ENCODE measurements at regions not wholly inside any gene's neighbourhood (a gene's known extent, or its start where the extent isn't known, plus 50 kb on each side); places are given as distances from the start of the nearest gene placed in this dataset.

DNA sequence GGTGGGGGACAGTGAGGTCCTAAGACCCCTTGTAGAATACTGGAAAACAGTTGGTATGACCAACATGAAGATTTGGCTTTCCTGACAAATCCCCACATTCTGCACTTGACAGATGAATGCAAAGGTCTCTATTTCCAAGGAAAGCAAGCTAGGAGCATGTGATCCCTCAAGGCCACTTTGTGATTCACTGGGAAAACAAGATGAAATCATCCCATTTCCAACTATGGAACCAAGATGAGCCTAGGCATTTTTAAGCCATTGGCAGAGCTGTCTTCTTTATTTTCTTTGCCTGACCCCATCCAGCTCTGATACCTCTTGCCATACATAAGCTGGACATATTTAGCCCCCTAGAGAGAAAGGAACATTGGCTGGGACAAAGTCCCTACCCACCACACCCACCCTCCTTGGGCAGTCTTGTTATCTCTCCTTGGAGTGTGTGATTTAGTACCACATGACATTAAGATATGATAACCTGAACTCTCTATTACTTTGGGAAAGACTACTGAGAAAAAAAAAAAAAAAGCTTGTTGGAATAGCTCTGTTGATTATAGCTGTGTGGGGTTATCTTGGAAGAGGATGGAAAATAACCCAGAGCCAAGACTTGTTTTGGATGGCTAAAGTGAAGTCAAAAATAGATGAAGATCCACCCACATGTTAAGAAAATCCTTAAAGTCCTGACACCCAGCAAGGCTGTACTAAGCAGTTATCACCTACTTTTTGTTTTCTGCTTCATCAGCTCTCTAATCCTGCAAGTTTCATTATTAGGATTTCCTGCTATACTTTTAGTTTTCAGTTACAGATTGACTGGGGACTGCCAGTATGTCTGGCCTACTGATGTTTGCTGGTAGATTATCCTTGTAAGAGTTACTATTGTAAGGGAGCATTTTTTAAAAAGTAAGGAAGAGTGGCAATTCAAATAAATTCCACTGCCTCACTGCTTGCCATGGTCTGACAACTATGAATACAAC lies 90.1 kb upstream of the PREP start:
- no peak for DNase-seq (ENCODE audit: low read depth)

DNA sequence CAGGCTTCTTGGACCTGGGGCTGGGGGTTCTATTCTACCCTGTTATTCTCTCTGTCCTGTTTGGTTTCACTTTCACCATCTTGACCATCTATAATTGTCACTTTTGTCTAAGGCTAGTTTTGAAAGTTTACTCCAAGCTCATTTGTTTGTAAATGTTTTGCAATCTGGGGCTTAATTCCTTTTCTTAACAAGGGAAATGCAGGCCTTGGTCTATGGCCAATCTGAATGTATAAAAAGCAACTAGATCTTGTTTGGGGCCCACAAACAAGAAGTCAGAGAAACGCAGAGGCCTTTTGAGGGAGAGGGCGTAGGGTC lies 86.3 kb upstream of the PREP start:
- no peak for DNase-seq (ENCODE audit: low read depth)

DNA sequence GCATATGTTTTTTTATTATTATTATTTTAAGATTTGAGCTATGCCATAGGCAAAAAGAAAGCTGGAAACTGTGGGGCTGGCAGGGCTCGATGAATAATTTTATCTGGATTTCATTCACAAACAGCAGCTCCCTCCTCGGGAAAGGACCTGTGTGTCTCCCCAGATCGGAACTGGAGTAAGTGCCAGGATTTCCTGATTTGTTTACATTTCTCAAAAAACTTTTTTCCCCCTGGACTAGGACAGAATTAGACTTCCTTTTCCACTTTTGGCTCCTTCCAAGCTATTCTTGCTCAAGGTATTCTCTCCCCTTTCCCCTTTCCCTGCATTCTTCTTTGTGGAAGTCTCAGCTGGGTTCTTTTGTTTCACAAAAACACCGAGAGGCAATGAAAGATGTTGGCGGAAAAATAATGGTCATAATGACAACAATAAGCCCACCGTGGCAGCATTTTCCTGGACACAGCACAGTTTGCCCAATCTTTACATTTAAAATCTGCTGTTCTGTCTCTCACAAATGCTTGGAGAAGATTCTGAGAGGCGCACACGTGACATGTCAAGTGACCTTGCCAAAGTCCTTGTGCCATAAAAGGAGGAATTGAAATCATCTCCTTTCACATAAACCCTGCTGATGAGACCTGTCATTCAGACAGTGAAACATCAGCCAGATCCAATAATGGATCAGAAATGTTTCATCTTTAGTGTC lies 85.8 kb upstream of the PREP start:
- no peak for DNase-seq (ENCODE audit: low read depth)

DNA sequence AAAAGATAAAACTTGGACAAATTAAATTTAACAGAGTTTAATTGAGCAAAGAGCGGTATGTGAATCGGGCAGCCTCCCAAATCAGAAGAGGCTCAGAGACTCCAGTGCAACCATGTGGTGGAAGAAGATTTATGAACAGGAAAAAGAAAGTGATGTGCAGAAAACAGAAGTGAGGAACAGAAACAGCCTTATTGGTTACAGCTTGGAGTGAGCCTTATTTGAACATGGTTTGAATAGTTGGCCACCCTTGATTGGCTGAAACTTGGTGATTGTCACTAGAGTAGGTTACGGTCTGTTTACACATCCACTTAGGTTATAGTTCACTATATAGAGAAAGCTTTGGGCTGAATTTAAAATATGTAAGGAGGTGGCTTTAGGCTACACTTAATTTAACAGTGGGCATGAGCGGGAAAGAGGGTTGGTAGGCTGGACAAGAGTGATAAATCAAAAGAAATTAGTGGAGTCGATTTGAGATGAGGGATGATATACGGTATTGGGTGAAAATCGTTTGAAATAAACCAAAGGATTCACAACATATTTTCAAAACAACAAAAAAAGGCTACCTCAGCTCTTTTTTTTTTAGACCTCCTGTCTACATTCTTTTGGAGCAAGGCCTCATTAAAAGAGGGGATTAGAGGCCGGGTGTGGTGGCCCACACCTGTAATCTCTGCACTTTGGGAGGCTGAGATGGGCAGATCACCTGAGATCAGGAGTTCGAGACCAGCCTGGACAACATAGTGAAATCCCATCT lies 84.3 kb upstream of the PREP start:
- DNase-seq (ENCODE audit: low read depth) = no peak

DNA sequence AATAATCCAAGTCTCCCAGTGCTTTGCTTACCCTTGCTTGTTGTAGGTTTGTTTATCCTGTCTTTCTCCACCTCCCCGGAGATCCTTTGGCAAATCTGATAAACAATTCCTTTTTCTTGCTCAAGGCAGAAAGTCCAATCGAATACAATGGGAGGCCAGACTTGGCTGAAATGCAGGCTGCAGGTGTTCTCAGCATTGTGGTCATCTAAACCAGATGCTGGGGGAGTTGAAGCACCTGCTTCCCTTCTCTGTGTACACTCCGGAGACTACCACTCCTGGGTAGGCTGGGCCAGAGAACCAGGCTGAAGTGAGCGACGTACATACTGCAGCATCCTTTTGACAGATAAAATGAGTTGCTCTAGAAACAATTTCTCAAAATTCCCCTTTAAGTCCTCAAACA lies 82.6 kb upstream of the PREP start:
- DNase-seq (ENCODE audit: low read depth) = no peak

DNA sequence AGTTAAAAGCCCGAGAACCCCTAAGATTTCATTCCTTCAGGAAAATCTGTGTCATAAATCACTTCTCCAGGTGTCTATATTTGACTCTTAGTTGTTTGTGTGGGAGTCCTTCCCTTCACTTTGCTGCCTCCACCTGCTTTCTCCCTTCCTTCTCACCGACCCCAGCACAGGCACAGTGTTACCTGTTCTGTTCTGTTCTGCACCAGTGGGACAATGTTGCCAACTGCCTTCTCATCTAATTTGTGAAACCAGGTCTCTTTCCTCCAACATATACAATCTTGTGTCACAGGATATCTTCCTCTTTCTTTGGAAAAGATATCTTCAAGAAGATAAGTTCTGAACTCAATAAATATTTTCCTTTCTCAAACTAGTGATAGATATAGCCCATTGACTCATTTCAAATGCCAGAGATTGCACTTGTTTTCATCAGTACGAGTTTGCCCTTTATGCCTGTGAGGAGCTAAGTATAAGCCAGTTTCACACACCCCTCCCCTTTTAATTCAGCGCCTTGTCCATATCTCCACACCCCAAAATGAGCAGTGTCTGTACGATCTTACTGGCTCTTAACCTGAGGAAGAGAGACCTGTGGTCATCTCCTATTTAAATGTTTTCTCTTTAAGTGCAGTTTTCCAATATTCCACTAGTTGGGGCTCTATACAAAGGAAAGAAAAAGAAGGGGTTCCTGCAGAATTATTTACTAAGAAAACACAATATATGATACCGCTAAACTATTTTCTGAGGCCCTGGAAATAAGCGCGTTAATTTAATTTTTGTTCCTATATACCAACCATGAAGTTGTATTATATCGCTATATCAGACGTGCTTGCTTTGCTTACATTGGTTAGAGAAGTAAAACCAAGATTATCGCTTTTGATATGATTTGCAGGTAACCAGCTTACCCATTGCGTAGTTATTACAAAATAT lies 81.6 kb upstream of the PREP start:
- DNase-seq (ENCODE audit: low read depth) = no peak

DNA sequence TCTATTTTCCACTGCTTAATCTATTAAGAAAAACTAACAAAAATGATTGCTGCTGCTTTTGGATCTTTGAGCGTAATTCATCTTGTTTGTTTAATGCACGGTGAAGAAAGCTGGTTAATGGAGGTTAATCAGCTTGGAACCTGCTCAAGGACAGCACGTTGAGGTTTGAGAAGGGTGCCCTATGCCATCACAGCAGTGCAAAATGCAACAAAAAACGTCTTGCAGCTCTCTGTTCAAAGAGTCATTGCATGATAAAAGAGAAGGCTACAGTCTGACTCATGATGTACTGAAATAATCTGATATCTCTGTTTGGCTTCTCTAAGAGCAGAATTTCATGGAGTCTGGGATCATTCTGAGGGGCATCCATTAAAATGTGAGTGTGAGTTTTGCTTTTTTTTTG lies 80.6 kb upstream of the PREP start:
- no peak for DNase-seq (ENCODE audit: low read depth)

DNA sequence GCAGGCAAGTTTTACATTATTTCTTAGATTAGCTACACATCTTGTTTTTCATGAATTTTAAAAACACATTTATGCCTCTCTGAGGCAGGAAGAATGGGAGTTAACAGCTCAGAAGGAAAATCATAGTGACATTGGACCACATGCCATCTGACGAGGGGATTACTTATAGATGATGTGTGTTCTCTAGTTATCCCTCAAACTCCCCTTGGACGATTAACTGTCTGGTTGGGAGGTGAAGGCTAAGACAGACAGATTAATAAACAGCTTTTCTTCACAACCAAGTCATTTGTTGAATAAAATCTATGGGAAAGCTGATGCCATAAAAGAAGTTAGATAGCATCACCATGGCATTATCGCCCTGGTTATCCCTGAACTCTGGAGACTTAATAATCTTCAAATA lies 80.0 kb upstream of the PREP start:
- DNase-seq (ENCODE audit: low read depth) = no peak

DNA sequence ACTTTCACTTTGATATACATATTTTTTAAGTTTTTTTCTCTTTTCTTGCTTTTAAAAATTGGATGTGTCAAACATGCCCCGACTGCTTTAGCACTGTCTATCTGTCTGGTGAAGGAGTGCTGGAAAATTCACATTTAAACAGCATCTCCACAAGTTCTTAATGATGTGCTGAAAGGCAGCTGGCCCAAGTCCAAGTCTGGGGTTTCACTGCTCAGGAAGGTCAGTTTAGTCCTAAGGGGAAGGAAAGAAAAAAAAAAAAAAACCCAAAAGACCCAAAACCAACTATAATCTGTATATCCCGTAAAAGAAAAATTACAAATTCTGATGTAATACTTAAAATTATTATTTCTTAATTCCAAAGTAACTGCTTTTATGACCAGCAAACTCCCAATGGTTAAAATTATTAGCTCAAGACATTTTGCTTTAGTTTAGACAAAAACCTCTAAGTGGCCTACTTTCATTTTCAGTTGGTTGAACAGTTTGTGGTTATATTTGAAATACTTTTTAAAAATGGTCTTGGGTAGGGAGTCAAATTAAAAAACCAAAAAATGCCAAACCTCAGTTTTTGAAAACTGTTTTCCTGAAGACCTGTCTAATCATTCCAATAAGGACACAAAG lies 79.5 kb upstream of the PREP start:
- no peak for DNase-seq (ENCODE audit: low read depth)

DNA sequence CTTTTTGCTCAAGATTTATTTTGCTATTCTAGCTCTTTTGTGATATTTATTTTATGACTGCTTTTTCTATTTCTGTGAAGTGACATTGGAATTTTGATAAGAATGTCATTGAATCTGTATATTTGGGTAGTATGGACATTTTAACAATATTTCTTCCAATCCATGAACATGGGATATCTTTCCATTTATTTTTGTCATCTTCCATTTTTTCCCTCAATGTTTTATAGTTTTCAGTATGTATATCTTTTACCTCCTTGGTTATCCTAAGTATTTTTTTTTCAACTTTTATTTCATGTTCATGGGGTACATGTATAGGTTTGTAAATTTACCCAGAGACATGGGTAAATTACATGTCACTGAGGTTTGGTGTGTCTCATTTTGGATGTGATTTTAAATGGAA lies 74.1 kb upstream of the PREP start:
- no peak for DNase-seq (ENCODE audit: low read depth)

DNA sequence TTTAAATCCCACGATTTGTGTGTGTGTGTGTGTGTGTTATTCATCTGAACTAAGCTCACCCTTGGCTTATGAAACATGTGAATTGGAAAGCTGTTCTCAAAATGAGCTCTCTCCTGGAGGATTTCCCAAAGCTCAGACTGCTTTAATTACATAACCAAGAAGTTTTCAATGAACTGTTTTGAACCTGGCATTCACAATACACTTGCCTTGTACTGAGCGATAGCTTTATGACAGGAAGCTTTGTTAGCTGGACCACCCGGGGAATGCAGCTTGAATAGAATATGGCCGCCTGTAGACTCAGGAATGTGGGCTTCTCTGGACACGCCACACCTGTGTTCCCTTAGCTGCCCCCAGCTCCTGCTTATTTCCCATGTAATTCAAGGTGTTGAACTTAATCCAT lies 71.4 kb upstream of the PREP start:
- no peak for DNase-seq (ENCODE audit: low read depth)

DNA sequence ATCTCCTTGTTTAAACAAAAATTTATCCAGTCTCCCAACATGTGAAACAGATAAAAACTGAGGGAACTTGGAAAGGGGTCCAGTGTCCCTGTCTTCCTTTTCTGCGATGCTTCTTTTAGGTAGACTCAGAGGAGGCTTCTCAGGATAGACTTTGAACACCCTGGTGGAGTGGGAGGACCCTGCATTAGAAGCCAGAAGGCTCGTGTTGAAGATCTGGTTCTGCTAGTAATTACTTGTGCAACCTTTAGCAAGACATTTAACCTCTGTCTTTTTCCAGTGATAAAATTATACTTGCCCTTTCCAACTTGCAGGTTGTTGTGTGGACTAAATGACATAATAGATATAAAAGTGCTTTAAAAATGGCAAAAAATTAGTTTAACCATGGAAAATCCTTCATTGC lies 67.1 kb upstream of the PREP start:
- DNase-seq (ENCODE audit: low read depth) = no peak

DNA sequence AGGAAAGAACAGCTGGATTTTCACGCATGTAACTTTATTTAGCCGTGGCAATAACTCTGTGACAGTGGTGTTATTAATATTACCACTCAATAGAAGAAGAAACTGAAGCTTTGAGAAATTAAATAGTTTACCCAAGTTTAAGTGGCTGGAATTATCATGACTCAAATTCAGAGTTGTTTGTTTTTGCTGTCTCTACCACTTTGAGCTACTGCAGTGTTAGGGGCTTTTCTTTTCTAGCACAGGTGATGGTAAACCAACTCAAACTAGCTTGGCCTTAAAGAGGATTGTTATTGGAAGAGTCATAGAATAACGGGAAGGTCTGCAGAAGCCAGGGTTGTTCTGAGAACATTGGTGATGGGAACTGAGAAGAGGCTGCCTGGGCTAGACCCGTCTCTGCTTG lies 66.0 kb upstream of the PREP start:
- no peak for DNase-seq (ENCODE audit: low read depth)

DNA sequence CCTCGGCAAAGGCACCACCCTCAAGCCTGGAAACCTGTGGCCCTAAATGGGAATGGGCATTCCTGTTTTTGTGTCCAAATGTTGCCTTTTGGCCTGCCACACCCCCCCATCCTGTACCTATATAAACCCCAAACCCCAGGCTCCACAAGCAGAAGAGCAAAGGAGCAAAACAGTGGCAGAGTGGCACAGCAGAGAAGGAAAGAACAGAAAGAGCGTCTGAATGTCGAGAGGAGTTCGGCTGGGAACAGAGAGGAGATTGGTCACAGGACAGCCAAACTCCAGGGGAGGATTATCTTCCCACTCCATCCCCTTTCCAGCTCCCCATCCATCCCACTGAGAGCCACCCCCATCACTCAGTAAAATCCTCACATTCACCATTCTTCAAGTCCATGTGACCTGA lies 58.0 kb upstream of the PREP start:
- no peak for DNase-seq (ENCODE audit: low read depth)

DNA sequence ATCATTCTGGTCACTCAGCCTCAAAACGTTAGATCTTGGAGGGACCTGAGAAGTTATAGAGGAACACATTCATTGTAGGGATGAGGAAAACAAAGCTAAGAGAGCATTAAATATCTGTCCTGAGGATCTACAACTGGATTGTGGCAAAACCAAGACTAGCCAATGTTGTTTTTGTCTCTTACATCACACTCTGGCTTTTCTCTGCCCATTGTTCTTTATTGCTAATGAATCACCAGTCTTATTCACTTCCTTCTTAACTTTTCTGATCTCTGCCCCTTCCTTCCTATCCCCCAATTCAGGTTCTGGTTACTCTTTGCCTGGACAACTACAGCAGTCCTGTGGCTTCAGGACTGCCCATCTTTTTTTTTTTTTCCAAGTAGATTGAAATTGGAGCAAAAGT lies 57.0 kb upstream of the PREP start:
- no peak for DNase-seq (ENCODE audit: low read depth)

DNA sequence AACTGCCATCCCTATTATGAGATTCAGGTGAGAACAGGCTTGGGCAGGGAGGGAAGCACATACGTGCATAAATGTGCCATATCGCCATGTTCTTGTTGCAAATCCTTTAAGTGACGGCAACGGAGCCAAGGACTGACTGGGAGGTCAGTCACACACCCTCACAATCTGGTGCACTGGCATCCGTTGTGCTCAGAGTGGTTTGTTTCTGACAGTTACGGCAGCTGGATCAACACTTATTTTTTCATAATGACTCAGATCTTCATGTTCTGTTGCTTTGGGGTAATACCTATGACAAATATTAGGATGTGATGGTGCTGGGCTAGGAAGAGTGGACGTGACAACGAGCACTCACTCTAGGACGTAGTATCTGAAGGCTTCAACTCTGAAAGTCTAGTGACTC lies 56.2 kb upstream of the PREP start:
- no peak for DNase-seq (ENCODE audit: low read depth)

DNA sequence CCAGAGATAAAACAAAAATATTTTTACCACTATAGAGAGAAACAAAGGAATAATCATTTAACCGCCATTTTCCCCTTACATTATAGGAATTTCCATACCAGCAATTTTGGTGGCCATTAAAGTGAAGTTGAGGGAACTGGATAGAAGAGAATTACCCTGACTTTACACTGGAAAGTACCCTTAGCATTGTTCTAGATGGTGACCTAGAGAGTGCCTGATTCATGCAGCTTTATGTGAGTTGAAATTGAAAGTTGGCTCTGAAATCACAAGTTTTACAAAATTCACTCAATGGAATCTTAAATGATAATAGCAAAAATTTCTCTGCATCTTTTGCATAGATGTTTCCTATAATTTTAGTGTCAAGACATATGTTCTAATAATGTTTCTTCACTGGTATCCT lies 55.7 kb upstream of the PREP start:
- no peak for DNase-seq (ENCODE audit: low read depth)

DNA sequence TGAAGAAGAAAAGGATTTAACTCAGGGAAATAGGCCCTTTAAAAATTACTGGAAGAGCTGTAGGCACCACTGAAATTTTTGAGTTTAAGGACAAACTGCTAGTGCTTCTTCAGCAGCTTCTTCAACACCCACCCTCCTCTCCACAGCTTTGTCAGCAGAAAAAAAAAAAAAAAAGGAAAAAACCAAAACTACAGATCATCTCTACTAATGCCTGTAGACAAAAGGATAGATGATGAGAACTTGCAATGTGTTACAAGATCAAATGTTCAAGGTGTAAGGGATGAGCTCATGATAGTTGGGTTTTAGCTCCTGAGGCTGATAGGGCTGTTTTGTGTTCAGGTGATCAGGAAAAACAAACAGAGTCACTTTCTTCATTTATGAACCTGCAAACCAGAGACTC lies 55.2 kb upstream of the PREP start:
- DNase-seq (ENCODE audit: low read depth) = no peak

DNA sequence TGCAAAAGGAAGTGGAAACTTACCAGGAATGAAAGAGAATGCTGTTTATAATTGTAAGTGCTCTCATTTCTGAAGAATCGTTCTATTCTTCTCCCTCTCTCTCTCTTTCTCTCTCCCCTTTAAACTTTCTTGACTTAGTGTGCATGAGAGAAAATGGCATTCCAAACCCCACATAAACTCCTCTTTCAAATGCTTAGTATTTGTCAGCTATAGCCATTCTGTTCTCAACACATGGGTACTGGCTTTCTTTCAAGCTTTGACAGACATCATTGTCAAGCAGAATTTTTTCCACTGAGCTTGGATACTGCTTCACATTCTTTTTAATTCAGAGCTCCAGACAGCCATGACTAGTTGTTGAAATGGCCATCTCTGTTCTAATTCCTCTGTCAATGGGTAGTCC lies 51.1 kb upstream of the PREP start:
- no peak for DNase-seq (ENCODE audit: low read depth)

DNA sequence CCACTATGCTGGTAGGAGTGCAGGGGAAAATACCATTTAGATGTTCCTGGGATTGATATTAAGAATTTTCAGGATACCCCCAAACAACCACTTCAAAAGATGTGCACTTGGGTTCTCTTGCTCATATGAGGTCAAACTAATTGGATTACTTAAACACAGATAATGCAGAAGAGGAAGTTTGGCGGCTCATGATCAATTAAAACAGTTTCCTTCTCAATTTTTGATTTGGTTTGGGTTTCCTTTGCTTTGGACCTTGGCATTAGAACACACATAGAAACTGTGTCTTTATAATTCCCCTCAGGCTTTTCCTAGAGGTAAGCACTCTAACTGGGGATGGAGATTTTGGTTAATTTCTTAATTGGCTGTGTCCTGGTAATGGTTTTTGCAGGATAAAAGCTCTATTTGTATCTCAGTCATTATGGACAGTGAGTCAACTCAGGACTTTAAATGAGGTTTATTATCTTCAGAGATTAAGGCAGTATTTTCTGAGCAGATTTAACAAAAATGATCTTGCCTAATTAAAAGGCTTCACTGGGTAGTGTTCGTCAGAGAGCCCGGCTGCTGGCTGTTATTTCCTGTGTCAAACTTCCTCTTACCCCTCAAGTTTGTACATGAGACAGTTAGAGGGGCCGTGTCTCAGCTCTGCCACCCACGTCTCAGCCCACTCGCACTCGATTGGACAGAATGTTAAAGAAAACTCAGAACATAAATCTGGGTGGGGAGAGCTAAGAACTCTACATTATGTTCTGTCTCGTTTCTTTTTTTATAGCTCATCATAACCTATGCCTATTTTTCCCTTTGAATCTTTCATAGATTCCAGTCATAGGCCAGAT lies 50.3 kb upstream of the PREP start:
- no peak for DNase-seq (ENCODE audit: low read depth)

Data from CMK (cell line).